ENCODE measurements at regions not wholly inside any gene's neighbourhood (a gene's known extent, or its start where the extent isn't known, plus 50 kb on each side); places are given as distances from the start of the nearest gene placed in this dataset.

GRCh38 chr9:25571491-25571890, 106.8 kb downstream of the TUSC1 start:
- TF ChIP-seq CTCF (IDR thresholded peaks at IDR 0.05; ENCODE audit: low read depth, low read length, missing control alignments), result no peak
- in situ Hi-C loops (cut with HindIII; ENCODE audit: low sequenced_read_pairs), result no loop called here
- no peak overlapping the region for H3K4me3 ChIP-seq (ENCODE audit: low read depth, low read length)
- DNase-seq (ENCODE audit: low read depth), result no peak

- no peak overlapping the region for H3K4me3 ChIP-seq (ENCODE audit: low read depth, low read length)
- in situ Hi-C loops (cut with HindIII; ENCODE audit: low sequenced_read_pairs), result no loop called here
- no peak for TF ChIP-seq CTCF (IDR thresholded peaks at IDR 0.05; ENCODE audit: low read depth, low read length, missing control alignments)
- no peak for DNase-seq (ENCODE audit: low read depth)
These were observed 107.4 kb downstream of the TUSC1 start for GRCh38 chr9:25570802-25571201.

- TF ChIP-seq CTCF (IDR thresholded peaks at IDR 0.05; ENCODE audit: low read depth, low read length, missing control alignments), result no peak
- no peak overlapping the region for H3K4me3 ChIP-seq (ENCODE audit: low read depth, low read length)
- no peak for DNase-seq (ENCODE audit: low read depth)
- in situ Hi-C loops (cut with HindIII; ENCODE audit: low sequenced_read_pairs), result no loop called here
These were observed 116.1 kb downstream of the TUSC1 start for GRCh38 chr9:25562101-25562500.

GRCh38 chr9:25557645-25558300, 120.5 kb downstream of the TUSC1 start:
- no peak for DNase-seq (ENCODE audit: low read depth)
- no peak for TF ChIP-seq CTCF (IDR thresholded peaks at IDR 0.05; ENCODE audit: low read depth, low read length, missing control alignments)

GRCh38 chr9:25556540-25556939, 121.7 kb downstream of the TUSC1 start:
- no peak for TF ChIP-seq CTCF (IDR thresholded peaks at IDR 0.05; ENCODE audit: low read depth, low read length, missing control alignments)
- no peak overlapping the region for H3K4me3 ChIP-seq (ENCODE audit: low read depth, low read length)
- DNase-seq (ENCODE audit: low read depth), result no peak
- in situ Hi-C loops (cut with HindIII; ENCODE audit: low sequenced_read_pairs), result no loop called here

More at GRCh38 chr9:25557645-25558300, 120.5 kb downstream of the TUSC1 start:
- in situ Hi-C loops (cut with HindIII; ENCODE audit: low sequenced_read_pairs), result no loop called here
- no peak overlapping the region for H3K4me3 ChIP-seq (ENCODE audit: low read depth, low read length)

GRCh38 chr9:25548847-25549246, 129.4 kb downstream of the TUSC1 start:
- no peak for TF ChIP-seq CTCF (IDR thresholded peaks at IDR 0.05; ENCODE audit: low read depth, low read length, missing control alignments)
- no peak for DNase-seq (ENCODE audit: low read depth)
- H3K4me3 ChIP-seq (ENCODE audit: low read depth, low read length), result no peak overlapping the region
- in situ Hi-C loops (cut with HindIII; ENCODE audit: low sequenced_read_pairs), result loop anchor here (25.0 kb wide), 2 partner anchors 88 to 338 kb away; no protein-coding TSS in a partner anchor

All from astrocyte of the cerebellum (primary cell).